SHP77 treated with DMSO at 0.1 percent for 48 hours (cell line): ENCODE measurements at regions not wholly inside any gene's neighbourhood (a gene's known extent, or its start where the extent isn't known, plus 50 kb on each side); places are given as distances from the start of the nearest gene placed in this dataset.
"Not testable (repeated sequence)": the region's sequence is repeated elsewhere in the genome, so short reads cannot be mapped to it uniquely, and the experiment has no call there.

Source experiments
- DNase-seq: peaks from one replicate; lab custom pipeline; 2025; lab: John Stamatoyannopoulos, UW

DNA sequence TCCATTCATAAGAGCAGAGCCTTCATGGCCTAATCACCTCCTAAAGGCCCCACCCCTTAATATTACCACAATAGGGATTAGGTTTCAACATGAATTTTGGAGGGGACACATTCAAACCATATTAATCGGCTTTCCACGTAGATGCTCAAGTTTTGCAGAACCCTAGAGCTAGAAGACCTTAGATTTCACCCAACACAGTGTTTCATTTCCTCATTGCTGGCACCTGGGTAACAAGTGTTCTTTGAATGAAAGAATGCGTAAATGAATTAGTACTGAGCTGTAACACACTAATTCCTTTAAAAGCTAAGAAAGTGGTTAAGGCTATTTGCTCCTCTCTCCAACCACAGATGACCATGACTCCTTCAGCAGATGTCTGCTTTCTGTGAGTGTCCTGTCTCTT is 252.5 kb downstream of the SMAD2 start:
- DNase-seq: no peak

GRCh38 chr18:47669815-47670214 is 260.6 kb downstream of the SMAD2 start:
- DNase-seq: no peak

DNA sequence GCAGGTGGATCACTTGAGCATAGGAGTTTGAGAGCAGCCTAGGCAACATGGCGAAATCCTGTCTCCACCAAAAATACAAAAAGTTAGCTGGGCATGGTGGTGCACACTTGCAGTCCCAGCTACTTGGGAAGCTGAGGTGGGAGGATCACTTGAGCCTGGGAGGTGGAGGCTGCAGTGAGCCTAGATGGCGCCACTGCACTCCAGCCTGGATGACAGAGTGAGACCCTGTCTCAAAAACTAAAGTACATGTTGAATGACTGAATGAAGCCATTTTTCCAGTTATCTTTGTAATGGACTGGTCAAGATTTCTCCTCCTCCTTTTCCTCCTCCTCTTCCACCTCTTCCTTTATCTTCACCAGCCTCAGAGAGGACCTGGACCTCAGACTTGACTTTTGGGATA is 272.0 kb downstream of the SMAD2 start:
- no peak for DNase-seq

- no peak for DNase-seq
Observed at GRCh38 chr18:47654988-47655387, 275.5 kb downstream of the SMAD2 start.

DNA sequence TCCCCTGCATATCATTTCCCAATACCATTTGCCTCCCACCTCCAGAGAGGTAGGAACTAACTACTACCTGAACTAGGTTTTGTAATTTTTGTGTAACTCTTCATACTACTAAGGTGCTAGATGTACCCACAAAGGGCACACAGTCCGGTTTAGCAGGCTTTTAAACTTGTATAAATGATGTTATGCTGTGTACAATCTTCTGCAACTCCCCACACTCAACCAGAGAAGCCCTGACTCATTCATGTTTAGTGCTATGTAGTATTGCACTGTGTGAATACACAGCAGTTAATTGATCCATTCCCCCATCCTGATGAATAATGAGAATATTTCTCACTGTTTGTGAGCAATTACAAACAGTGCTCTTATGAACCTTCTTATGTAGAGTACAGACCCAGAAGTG is 285.6 kb downstream of the SMAD2 start:
- no peak for DNase-seq

DNA sequence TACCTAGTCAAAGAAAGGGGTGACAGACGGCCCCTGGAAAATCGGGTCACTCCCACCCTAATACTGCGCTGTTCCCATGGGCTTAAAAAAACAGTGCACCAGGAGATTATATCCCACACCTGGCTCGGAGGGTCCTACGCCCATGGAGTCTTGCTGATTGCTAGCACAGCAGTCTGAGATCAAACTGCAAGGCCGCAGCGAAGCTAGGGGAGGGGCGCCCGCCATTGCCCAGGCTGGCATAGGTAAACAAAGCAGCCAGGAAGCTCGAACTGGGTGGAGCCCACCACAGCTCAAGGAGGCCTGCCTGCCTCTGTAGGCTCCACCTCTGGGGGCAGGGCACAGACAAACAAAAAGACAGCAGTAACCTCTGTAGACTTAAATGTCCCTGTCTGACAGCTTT is 292.9 kb downstream of the SMAD2 start:
- not testable (repeated sequence) for DNase-seq

DNA sequence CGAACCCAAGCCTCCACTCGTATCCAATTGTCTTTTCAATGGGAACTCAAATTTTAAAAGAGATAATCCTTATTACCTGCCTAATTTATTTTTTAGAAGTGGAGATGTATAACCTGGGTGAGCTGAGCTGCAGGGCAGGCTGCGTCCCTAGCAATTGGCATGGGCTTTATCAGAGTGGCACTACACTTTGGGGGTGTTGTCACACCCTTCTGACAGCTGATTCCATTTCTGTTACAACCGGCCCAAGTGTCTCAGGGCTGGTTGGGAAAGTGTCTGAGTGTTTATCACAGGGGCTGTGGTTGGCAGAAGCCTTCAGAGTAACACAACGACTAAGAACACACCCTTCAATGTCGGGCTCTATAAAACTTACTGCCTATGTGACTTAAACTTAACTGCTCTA is 295.0 kb downstream of the SMAD2 start:
- no peak for DNase-seq

- no peak for DNase-seq
Observed at GRCh38 chr18:47632970-47633635, 297.4 kb downstream of the SMAD2 start.

GRCh38 chr18:47628893-47629292 is 301.6 kb downstream of the SMAD2 start:
- DNase-seq: no peak

DNA sequence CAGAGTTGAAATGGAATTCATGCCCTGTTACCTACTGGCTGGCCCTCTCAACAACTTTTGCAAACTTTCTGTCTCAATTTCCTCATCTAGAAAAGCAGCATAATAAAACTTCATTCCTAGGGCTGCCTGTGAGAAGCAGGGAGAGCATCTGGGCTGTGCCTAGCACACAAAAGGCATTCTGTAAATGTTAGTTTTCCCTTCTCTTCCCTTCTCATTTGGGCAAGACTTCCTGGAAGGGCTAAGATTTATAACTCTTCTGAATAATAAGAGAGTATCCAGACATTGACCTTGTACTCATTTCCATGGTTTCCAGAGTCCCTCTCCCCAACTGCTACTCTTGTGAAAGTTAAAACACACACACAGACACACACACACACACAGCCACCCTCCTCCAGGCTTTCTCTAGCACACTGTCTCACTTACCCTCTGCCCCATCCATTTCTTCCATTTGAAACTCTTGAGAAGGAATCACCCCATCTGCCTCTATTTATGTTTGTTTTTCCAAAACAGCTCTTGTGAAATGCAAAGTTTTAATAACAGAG is 302.1 kb downstream of the SMAD2 start:
- DNase-seq: no peak

DNA sequence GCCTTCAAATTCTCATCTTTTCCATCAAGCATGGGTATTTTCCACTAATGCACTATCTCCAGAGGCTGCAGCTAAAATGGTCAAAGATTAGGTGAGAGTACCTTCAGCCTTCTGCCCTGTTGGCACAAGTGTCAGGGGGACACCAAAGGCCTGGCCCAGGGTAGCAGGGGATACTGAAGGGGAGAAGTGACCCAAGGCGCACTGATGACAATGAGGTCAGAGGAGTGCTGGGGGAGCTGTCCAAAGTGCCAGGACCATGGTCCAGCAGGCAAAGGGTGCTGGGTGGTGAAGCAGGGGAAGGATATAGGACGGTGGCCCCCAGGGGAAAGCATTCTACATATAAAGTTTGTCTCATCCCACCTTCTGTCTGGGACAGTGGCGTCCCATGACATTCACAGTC is 303.4 kb downstream of the SMAD2 start:
- DNase-seq: no peak

DNA sequence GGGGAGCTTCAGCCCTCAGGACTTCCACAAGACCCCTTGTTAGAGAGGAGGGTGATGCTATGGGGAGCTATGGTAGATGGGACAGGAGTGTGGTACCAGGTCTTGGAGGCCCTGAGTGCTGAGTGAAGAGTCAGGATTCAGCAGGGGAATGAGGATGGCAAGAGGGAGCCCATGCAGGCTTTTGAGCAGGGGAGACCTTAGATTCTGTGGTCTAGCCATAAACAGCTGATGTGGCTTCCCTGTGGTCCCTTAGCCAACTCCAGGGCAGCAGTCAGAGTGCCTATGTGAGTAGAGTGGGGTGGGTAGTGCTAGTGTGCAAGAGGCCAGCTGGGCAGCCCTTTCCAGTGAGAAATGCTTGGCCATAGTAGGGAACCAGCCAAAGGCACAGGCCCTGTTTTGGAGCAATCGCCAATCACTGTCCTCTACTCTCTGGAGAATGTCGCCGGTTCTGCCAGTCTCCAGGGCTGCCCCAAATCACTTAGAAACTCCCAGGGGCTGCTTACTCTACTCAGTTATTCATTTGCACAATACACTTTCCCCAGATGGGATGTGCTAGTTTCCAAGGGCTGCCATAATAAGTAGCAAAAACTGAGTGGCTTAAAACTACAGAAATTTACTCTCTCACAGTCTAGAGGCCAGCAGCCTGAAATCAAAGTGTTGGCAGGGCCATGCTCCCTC is 310.5 kb downstream of the SMAD2 start:
- no peak for DNase-seq

- no peak for DNase-seq
Observed at GRCh38 chr18:47618758-47619157, 311.7 kb downstream of the SMAD2 start.

GRCh38 chr18:47615043-47615442 is 315.4 kb downstream of the SMAD2 start:
- no peak for DNase-seq

DNA sequence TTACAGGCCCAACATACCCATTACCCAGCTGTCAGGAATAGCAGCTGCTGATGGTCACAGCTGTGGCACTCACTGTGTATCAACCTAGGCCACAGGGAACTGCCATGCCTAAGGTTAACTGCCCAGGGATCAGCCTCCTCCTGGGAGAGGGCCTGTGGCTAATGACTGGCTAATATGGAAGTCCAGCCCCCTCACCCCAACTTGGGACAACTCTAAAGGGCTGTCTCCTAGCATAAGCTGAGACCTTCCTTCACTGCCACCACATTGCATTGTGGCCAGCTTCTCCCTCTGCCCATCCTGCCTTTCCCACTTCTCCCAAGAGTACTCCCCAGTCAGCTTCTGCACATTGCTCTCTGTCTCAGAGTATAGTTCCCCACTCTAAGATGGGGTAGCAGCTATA is 316.5 kb downstream of the SMAD2 start:
- DNase-seq: no peak

DNA sequence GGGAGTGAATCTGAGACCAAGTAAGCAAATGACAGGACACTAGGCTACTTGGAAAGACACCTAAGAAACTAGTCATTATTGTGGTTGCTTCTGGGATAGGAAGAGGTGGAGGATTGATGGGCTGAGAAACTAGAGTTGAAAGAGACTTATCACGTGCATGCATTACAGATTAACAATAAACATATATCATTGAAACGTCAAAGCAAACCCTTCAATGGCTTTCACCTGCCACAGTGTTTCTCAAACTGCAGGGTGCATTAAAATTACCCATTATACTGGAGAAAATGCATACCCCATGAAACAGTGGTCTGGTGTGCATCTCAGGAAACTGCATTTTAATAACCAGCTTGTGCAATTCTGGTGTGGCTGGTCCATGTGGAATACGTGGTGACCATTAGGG is 318.8 kb downstream of the SMAD2 start:
- no peak for DNase-seq

DNA sequence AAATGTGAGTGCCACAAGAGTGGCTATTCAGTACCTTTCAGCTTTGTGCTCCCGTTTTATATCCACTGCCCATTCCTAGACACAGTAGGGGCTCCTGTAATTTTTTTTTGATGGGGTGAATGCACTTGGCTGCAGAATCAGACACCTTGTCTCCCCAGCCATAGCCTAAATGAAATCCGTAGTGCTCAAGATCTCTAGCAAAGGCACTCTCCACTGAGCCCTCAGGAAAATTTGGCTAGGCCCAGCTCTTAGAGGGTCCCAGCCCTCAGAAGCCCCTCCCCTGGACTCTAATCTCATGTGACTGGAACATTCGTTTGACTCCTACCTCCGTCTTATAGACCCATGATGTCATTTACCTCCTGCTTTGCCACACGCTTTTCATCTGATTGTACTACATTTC is 323.9 kb downstream of the SMAD2 start:
- no peak for DNase-seq

GRCh38 chr18:47605093-47605492 is 325.4 kb downstream of the SMAD2 start:
- DNase-seq: no peak

DNA sequence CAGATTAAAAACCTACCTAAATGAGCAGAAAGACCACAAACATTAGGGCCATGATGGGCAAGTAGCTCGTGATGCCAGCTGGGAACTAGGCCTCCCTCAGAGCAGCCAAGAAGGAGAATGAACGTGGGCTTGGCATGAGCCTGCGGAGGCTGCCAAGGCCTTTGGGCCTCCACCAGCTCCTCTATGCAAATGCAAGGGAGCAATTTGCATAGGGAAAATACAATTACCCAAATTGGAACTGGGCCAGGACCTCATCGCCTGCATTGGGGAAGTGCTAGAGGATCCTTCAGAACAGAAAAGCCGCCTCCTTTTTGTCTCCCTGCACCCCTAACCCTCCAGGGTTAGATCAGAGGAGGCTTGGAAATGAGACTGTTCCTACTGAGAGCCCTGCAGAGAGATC is 326.4 kb downstream of the SMAD2 start:
- no peak for DNase-seq

- no peak for DNase-seq
Observed at GRCh38 chr18:47603158-47603557, 327.3 kb downstream of the SMAD2 start.

- no peak for DNase-seq
Observed at GRCh38 chr18:47602273-47602897, 328.1 kb downstream of the SMAD2 start.

GRCh38 chr18:47601581-47602272 is 328.7 kb downstream of the SMAD2 start:
- no peak for DNase-seq
